Brain pericyte (primary cell): ENCODE measurements at regions not wholly inside any gene's neighbourhood (a gene's known extent, or its start where the extent isn't known, plus 50 kb on each side); places are given as distances from the start of the nearest gene placed in this dataset.
A peak's percentile ranks its signal among the peaks of the same experiment; 100 is the strongest.
"Not testable (repeated sequence)": the region's sequence is repeated elsewhere in the genome, so short reads cannot be mapped to it uniquely, and the experiment has no call there.

Experiments used
- DNase-seq: peaks from one replicate; pipeline ENCODE4 v3.0.0-alpha.2; 2012; ENCODE audit warnings: low read depth, low spot score

- DNase-seq = no peak
Observed at GRCh38 chr3:18127174-18127858, 297.8 kb downstream of the SATB1 start.

- no peak for DNase-seq
Observed at GRCh38 chr3:18126772-18127171, 298.4 kb downstream of the SATB1 start.

- no peak for DNase-seq
Observed at GRCh38 chr3:18124501-18124900, 300.6 kb downstream of the SATB1 start.

GRCh38 chr3:18122264-18122663 lies 302.9 kb downstream of the SATB1 start:
- no peak for DNase-seq

- DNase-seq = no peak
Observed at GRCh38 chr3:18121020-18121419, 304.1 kb downstream of the SATB1 start.

GRCh38 chr3:18119866-18120265 lies 305.3 kb downstream of the SATB1 start:
- no peak for DNase-seq

GRCh38 chr3:18114894-18115293 lies 310.2 kb downstream of the SATB1 start:
- no peak for DNase-seq

- no peak for DNase-seq
Observed at GRCh38 chr3:18113417-18113816, 311.7 kb downstream of the SATB1 start.

- no peak for DNase-seq
Observed at GRCh38 chr3:18112674-18113375, 312.3 kb downstream of the SATB1 start.

GRCh38 chr3:18111796-18112232 lies 313.3 kb downstream of the SATB1 start:
- DNase-seq = peak; percentile 47

GRCh38 chr3:18103591-18103990 lies 321.5 kb downstream of the SATB1 start:
- no peak for DNase-seq

GRCh38 chr3:18100121-18100520 lies 325.0 kb downstream of the SATB1 start:
- DNase-seq = no peak

GRCh38 chr3:18099611-18100010 lies 325.5 kb downstream of the SATB1 start:
- DNase-seq = no peak

GRCh38 chr3:18098960-18099587 lies 326.1 kb downstream of the SATB1 start:
- no peak for DNase-seq

GRCh38 chr3:18097989-18098388 lies 327.1 kb downstream of the SATB1 start:
- DNase-seq = no peak

GRCh38 chr3:18097473-18097872 lies 327.7 kb downstream of the SATB1 start:
- DNase-seq = no peak

- no peak for DNase-seq
Observed at GRCh38 chr3:18092726-18093125, 332.4 kb downstream of the SATB1 start.

- DNase-seq = no peak
Observed at GRCh38 chr3:18090377-18090776, 334.8 kb downstream of the SATB1 start.

GRCh38 chr3:18087988-18088387 lies 337.2 kb downstream of the SATB1 start:
- DNase-seq = no peak

GRCh38 chr3:18086760-18087159 lies 338.4 kb downstream of the SATB1 start:
- no peak for DNase-seq

GRCh38 chr3:18086078-18086477 lies 339.1 kb downstream of the SATB1 start:
- DNase-seq = no peak

- no peak for DNase-seq
Observed at GRCh38 chr3:18085429-18085828, 339.7 kb downstream of the SATB1 start.

- DNase-seq = not testable (repeated sequence)
Observed at GRCh38 chr3:18083273-18083590, 340.8 kb upstream of the TBC1D5 start.
